Inflammatory macrophage treated with lipopolysaccharide for 1 hour (primary cell): ENCODE measurements at regions not wholly inside any gene's neighbourhood (a gene's known extent, or its start where the extent isn't known, plus 50 kb on each side); places are given as distances from the start of the nearest gene placed in this dataset.
A peak's percentile ranks its signal among the peaks of the same experiment; 100 is the strongest.
"Not testable (repeated sequence)": the region's sequence is repeated elsewhere in the genome, so short reads cannot be mapped to it uniquely, and the experiment has no call there.

Experiments used
- DNase-seq, 2 donors: peaks; one replicate each; pipeline ENCODE4 v3.0.0-alpha.2; 2020 to 2022

GRCh38 chrX:40368611-40369061 lies 212.1 kb upstream of the ATP6AP2 start:
- no peak for DNase-seq

DNA sequence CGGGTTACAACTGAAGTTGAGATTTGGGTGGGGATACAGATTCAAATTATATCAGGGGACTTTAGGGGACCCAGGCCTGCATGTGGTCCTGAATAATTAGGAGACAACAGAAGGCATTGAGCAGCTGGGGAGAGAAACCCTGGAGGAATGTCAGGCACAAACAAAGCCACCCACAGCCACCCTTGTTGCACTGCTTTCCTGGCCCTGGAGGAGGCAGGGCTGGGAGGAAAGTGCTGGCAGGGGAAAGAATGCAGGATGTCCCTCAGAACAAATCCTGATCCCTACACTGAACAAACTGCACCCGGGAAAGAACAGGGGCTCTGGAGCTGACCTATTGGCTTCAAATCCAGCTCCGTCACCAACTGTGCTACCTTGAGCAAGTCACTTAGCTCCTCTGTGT lies 214.1 kb upstream of the ATP6AP2 start:
- DNase-seq, result no peak

- DNase-seq, result not testable (repeated sequence)
Measured at GRCh38 chrX:40362291-40362690, 218.5 kb upstream of the ATP6AP2 start.

GRCh38 chrX:40360557-40360956 lies 220.2 kb upstream of the ATP6AP2 start:
- no peak for DNase-seq

- DNase-seq, result no peak
Measured at GRCh38 chrX:40359593-40359992, 221.2 kb upstream of the ATP6AP2 start.

DNA sequence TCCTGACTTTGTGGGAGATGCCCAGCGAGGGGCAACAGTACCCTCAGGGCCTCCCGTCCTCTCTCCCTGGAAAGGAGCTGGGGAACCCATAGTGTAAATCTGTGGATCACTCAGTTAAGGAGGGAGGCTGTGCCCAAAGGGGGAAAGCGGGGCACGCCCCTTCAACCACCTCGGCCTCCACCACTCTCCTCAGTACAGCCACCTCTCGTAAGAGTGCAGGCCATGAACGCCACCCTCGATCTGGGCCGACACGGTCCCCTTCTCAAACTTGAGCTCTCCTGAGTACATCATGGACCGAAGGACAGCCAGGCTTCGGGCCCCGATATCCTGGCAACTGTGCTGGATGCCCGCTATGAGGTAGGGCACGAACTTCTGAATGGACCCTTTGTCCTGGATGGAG lies 221.8 kb upstream of the ATP6AP2 start:
- DNase-seq, result no peak

DNA sequence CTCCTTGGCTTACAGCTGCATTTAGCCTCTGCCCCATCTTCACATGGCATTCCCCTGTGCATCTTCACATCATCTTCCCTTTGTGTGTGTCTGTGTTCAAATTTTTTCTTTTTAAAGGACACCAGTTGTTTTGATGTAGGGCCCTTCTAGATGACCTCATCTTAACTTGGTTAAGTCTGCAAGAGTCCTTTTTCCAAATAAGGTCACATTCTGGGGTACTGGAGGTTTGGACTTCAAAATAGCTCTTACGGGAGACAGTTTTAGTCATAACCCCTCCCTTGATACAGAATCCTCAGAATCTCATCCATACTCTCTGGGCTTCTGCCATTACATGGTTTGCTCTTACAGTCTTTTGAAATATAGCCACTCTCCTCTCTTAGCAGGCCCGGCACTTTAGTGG lies 231.5 kb upstream of the ATP6AP2 start:
- DNase-seq, result no peak

- no peak for DNase-seq
Measured at GRCh38 chrX:40346379-40346778, 234.4 kb upstream of the ATP6AP2 start.

DNA sequence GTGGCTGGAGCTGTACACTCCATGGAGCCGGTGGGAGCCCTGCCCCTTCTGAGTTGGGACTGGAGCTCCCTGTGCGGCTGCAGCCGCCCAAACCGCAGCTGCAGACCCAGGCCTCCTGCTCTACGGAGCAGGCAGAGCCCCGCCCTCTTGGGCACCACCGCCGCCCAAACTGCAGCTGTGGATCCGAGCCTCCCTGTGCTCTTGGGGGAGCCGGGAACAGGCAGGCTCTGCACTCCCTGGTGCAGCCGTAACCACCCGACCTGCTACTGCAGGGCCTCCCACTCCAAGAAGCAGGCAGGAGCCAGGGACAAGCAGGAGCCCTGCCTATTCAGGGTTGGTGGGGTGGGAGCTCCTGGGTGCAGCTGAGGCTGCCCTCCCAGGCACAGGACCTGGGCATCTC lies 237.5 kb upstream of the ATP6AP2 start:
- DNase-seq, result no peak

DNA sequence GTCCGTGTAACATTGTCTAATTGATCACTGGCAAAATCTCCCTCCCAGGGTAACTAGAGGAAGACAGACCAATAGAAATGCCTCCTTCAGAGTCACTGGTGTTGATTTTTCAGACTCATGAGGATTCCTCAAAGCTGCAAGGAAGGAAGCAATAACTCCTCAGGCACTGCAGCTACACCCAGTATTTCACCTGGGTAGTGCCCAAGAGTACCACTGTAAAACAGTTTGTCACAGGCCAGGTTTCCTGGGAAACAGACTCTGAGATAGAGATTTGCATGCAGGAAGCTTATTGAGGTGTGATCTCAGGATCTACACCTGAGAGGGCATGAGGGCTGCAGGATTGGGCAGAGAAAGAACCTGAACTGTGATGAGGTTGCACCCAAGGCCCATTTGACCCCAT lies 240.7 kb upstream of the ATP6AP2 start:
- DNase-seq, result no peak

- no peak for DNase-seq
Measured at GRCh38 chrX:40333344-40333743, 235.6 kb upstream of the BCOR start.

DNA sequence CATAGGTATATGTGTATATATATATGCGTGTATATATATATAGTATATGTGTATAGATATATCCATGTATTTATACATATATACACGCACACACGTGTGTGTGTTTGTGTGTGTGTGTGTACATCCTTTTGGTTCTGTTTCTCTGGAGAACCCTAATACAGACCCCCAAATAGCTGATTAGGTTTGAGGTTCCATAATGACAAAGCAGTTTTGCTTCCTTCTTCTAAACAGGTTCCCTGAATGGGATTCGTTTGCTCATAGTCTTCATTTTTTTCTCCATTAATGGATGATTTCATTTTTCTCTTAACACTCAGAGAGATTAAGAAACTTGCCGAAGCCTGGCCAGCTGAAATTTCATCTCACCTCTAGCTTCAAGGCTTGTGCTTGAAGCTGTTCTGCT lies 234.0 kb upstream of the BCOR start:
- peak; percentile 10 for DNase-seq

DNA sequence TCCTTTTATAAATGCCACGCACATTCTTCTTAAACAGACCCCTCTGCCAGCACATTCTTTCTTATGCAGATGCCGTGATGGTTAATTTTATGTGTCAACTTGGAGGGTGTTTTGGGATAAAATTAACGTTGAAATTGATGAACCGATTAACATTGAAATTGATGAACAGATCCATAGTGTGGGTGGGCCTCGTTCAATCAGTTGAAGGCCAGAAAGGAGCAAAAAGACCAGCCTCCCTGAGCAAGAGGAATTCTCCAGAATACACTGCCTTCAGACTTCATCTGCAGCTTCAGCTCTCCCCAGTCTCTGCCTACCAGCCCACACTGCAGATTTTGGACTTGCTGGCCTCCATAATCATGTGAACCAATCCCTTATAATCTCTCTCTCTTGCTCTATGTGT lies 233.6 kb upstream of the BCOR start:
- DNase-seq, result no peak

DNA sequence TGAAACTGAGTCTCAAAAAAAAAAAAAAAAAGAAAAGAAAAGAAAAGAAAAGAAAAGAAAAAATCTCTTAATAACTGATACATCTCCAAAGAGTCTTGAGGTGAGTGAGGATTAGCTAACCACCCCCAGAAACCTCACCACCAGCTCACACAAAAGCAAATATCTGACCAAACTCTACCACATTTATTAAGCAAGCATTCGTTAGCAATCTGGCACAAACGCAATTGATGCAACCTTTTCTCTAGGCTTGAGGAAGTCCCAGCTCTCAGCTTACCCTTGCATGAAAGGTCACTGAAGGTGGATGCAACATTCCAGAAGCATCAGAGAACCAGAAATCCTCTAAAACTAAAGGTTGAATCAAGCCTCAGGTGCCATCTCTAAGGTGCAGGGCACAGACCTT lies 231.9 kb upstream of the BCOR start:
- DNase-seq, result peak; percentile 15 to 43

DNA sequence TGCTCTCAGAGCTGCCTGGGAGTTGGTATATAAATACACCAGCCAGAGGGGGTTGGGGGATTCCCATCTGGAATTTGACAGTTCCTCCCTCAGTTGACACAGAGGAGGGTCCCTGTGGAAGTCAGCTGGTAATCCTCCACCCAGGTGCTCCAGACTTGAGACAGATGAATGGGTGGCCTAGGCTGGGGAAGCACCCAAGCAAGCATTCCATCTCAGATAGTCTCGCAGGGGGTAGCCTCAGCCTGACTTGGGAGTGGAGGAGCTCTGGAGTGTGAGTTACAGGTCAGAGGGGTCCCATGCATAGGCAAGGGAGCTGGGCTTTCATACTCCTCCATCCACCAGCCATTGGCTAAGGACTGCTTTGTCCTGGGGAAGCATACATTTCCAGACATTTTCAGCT lies 229.3 kb upstream of the BCOR start:
- DNase-seq, result no peak

DNA sequence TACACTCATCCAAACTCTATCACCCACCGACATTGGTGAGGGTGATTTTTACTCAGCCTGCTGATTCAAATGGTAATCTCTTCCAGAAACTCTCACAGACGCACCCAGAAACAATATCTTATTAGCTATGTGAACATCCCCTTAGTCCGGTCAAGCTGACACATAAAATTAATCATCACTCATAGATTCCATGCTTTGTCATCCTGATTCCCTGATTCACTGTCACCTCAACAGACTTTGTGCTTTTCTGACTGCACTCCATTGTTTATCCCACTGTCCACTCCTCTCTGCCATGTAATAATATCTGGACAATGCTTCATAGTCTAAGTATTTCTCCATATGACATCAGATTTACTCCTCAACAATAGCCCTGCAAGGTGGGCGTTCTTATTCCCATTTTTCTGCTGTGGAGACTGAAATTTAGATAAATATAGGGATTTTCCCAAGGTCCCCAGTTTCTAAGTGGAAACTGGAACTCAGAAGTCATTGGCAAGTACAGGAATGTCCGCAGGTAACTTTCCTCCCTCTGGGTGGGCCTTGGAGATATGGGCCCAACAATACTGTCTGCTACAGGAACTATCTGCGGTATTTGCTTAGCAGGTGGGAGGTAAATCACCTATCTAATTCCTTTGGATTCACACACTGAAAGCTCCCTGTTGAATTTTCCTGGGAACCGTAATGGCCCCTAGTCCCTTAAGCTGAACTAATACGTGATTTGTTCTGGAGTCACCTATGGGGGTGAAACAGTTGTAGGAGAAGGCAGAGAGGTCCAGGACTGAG lies 228.6 kb upstream of the BCOR start:
- no peak for DNase-seq

DNA sequence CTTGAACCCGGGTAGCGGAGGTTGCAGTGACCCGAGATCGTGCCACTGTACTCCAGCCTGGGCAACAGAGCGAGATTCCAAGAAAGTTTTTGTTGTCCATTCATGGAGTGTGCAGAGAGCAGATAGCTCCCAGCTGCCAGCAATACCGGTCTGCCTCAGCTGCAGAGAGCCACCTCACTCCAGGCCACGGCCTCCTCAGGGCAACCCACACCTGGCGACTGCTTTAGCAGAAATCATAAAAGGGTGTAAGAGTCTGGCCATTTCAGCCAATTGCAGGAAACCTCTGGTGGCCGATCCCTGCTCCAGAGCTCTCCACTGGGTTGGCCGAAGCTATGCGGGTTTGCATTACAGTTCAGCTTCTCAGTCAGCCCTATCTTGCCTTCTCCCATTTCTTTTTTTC lies 227.4 kb upstream of the BCOR start:
- DNase-seq, result no peak

- no peak for DNase-seq
Measured at GRCh38 chrX:40323977-40324376, 226.2 kb upstream of the BCOR start.

GRCh38 chrX:40320819-40321218 lies 223.1 kb upstream of the BCOR start:
- no peak for DNase-seq

DNA sequence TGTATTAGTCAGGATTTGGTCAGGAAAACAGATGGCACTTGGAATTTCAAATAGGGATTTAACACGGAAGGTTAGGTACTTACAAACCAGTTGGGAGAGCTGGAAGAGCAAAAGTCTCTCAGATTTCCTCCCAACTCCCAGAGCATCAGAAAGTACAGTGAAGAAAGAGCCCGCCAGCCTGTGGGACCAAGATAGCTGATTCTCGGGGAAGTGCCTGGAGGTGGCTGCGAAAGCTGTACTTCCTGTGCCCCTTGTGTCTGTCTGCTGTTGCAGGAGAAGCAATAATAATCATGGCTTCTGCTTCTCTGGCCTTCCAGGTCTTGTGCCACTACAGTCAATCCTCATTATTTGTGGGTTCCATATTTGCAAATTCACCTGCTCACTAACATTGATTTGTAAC lies 221.0 kb upstream of the BCOR start:
- no peak for DNase-seq

GRCh38 chrX:40318076-40318475 lies 220.3 kb upstream of the BCOR start:
- no peak for DNase-seq

GRCh38 chrX:40316502-40316901 lies 218.7 kb upstream of the BCOR start:
- no peak for DNase-seq

DNA sequence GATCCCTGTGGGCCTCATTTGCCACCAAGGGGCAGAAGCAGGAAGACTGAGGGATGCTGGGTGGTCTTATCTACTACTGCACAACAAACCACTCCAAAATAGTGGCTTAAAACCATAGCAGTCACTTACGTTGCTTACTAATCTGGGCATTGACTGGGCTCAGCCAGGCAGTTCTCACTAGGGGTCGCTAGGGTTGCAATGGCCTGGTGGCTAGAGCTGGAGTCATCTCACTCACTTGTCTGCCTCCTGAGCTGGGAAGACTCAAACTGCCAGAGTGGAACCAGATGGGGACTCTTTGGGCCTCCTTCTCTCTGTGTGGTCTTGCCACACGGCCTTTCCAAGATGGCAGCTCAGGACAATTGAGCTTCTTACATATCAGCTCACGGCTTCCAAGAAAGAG lies 216.3 kb upstream of the BCOR start:
- DNase-seq, result no peak

GRCh38 chrX:40313269-40313668 lies 215.5 kb upstream of the BCOR start:
- no peak for DNase-seq

GRCh38 chrX:40310447-40310846 lies 212.7 kb upstream of the BCOR start:
- DNase-seq, result no peak
